PC-9 (cell line): ENCODE measurements at regions not wholly inside any gene's neighbourhood (a gene's known extent, or its start where the extent isn't known, plus 50 kb on each side); places are given as distances from the start of the nearest gene placed in this dataset.

ENCODE experiments used
- BruUV-seq: library from RNA; stranded (reverse); fragments of 400-500 nt; replicated peaks from 2 replicates; lab custom pipeline; 2021; lab: Mats Ljungman, UMichigan
- CTCF ChIA-PET: fragments of 300-600 bp; sonication (Branson Sonifier 250); formaldehyde crosslinking; loops from one replicate; lab custom pipeline; 2022; ENCODE audit warnings: antibody characterized with exemption; lab: Charles Lee
- POLR2A ChIA-PET: fragments of 300-600 bp; sonication (Branson Sonifier 250); formaldehyde crosslinking; loops from one replicate; lab custom pipeline; 2022; ENCODE audit warnings: antibody characterized with exemption; ENCODE audit not compliant: unreplicated experiment; lab: Charles Lee
- DNase-seq, 2 experiments: peaks; one replicate each; pipeline versions ENCODE4 v3.0.0 to v3.0.0-alpha.2; 2015 to 2022; ENCODE audit warnings: mixed read lengths in 1 of 2
- H2AFZ ChIP-seq: fragments of 200-600 bp; sonication (generic); 2 replicates; pipeline ENCODE4 v1.8.1; 2017; ENCODE audit warnings: antibody characterized with exemption
- H3F3A ChIP-seq: fragments of 200-600 bp; sonication (generic); 2 replicates; pipeline ENCODE4 v1.8.1; 2017; ENCODE audit warnings: antibody characterized with exemption, mild to moderate bottlenecking, low read depth; ENCODE audit not compliant: insufficient read depth
- H3K27ac ChIP-seq: fragments of 200-600 bp; sonication (generic); 2 replicates; pipeline ENCODE4 v1.6.1; 2016; ENCODE audit warnings: mixed run types
- H3K27me3 ChIP-seq: fragments of 200-600 bp; sonication (generic); 2 replicates; pipeline ENCODE4 v1.6.1; 2016; ENCODE audit warnings: low read depth, mixed run types; ENCODE audit not compliant: insufficient read depth
- H3K36me3 ChIP-seq: fragments of 200-600 bp; sonication (generic); 2 replicates; pipeline ENCODE4 v1.6.1; 2016; ENCODE audit warnings: low read depth, mixed run types
- H3K4me1 ChIP-seq: fragments of 200-600 bp; sonication (generic); replicated peaks from 2 replicates; pipeline ENCODE4 v1.6.1; 2016; ENCODE audit warnings: mixed run types; ENCODE audit not compliant: insufficient read depth
- H3K4me2 ChIP-seq: fragments of 200-600 bp; sonication (generic); 2 replicates; pipeline ENCODE4 v1.6.1; 2017; ENCODE audit warnings: mixed run types
- H3K4me3 ChIP-seq: fragments of 200-600 bp; sonication (generic); 2 replicates; pipeline ENCODE4 v1.6.1; 2016; ENCODE audit warnings: mixed run types
- H3K79me2 ChIP-seq: fragments of 200-600 bp; sonication (generic); 2 replicates; pipeline ENCODE4 v1.6.1; 2017; ENCODE audit warnings: low read depth, mixed run types
- H3K9me2 ChIP-seq: fragments of 200-600 bp; sonication (generic); 2 replicates; pipeline ENCODE4 v1.8.1; 2017; ENCODE audit warnings: mild to moderate bottlenecking; ENCODE audit not compliant: insufficient read depth
- H3K9me3 ChIP-seq: fragments of 200-600 bp; sonication (generic); 2 replicates; pipeline ENCODE4 v1.8.1; 2016; ENCODE audit warnings: low read depth; ENCODE audit not compliant: insufficient read depth
- H4K20me1 ChIP-seq: fragments of 200-600 bp; sonication (generic); 2 replicates; pipeline ENCODE4 v1.8.1; 2017; ENCODE audit not compliant: insufficient read depth
- EZH2 ChIP-seq: fragments of 200-600 bp; sonication (generic); IDR thresholded peaks from 2 replicates; pipeline ENCODE4 v1.8.0; 2017; ENCODE audit warnings: antibody characterized with exemption, low read depth
- intact Hi-C: fragments of 100-400 bp; cut with micrococcal nuclease; formaldehyde crosslinking; loops from one replicate; pipeline ENCODE4 v1.10.0; 2022; ENCODE audit not compliant: unreplicated experiment
- TF ChIP-seq, protein P1 (sequence below): fragments of 200-600 bp; sonication (generic); conservative IDR thresholded peaks from 2 replicates; pipeline ENCODE4 v1.6.1; 2017; ENCODE audit warnings: mixed run types, antibody characterized with exemption, mild to moderate bottlenecking, moderate library complexity

GRCh38 chr5:167304834-167305469 is 986.5 kb upstream of the WWC1 start:
- no peaks in the 10 kb centered on the region for H3K4me1 ChIP-seq
- H3K9me2 ChIP-seq, result 0 out of 2 replicates have a peak, but pooled peaks cover 4% of the 10 kb centered on the region
- ChIA-PET CTCF (no interaction called here), POLR2A (interaction anchor here (0.7 kb wide), 1 partner anchor 86 kb away, joined by 4 read pairs; no protein-coding TSS in a partner anchor)
- no peak for DNase-seq
- H3K36me3 ChIP-seq, result no peaks in the 10 kb centered on the region
- no peak overlapping the region for H3K4me3 ChIP-seq
- H3K4me2 ChIP-seq, result no peak overlapping the region
- H4K20me1 ChIP-seq, result no peaks in the 10 kb centered on the region
- H3K27ac ChIP-seq, result no peak overlapping the region
- peaks cover 47% of the 10 kb centered on the region for H3K27me3 ChIP-seq
- no peaks in the 10 kb centered on the region for H3K9me3 ChIP-seq
- intact Hi-C loops, result no loop called here
- H3K79me2 ChIP-seq, result no peaks in the 10 kb centered on the region
- TF ChIP-seq EZH2, result no peak
- TF ChIP-seq, protein P1, sequence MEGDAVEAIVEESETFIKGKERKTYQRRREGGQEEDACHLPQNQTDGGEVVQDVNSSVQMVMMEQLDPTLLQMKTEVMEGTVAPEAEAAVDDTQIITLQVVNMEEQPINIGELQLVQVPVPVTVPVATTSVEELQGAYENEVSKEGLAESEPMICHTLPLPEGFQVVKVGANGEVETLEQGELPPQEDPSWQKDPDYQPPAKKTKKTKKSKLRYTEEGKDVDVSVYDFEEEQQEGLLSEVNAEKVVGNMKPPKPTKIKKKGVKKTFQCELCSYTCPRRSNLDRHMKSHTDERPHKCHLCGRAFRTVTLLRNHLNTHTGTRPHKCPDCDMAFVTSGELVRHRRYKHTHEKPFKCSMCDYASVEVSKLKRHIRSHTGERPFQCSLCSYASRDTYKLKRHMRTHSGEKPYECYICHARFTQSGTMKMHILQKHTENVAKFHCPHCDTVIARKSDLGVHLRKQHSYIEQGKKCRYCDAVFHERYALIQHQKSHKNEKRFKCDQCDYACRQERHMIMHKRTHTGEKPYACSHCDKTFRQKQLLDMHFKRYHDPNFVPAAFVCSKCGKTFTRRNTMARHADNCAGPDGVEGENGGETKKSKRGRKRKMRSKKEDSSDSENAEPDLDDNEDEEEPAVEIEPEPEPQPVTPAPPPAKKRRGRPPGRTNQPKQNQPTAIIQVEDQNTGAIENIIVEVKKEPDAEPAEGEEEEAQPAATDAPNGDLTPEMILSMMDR, result no peak
- H2AFZ ChIP-seq, result no peak overlapping the region
- H3F3A ChIP-seq, result no peaks in the 10 kb centered on the region
- BruUV-seq, result no TSS peak

DNA sequence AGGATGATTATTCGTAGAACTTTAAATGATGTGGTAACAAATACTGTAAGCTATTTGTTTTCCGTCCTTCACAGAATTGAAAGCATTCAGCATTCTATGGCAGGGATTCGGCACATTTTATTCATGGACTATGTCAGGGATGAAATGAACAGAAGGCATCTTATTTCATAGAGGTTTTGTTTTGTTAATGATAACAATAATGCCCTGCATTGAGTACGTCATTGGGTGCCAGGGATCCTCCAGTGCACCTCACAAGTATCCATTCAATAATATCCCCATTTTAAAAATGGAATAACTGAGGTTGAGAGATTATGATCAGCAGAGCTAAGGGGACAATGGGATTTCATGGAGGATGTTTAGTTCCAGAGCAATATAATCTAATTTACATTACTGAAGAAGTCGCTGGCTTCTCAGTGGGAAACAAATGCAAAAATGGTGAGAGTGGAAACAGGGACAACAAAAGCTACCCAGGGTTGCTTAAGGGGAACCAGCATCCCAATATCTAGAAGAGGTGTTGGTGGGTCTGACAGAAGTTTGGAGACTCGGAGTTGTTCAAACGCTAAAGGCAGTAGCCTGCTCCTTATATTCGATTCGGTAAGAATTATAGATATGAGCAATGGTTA is 985.7 kb upstream of the WWC1 start:
- Histone ChIP-seq H4K20me1 (no peaks in the 10 kb centered on the region), H2AFZ (no peak overlapping the region), H3K4me3 (no peak overlapping the region), H3K36me3 (no peaks in the 10 kb centered on the region), H3K9me2 (0 out of 2 replicates have a peak, but pooled peaks cover 4% of the 10 kb centered on the region), H3K4me1 (no peaks in the 10 kb centered on the region), H3K27ac (no peak overlapping the region), H3K27me3 (peaks cover 47% of the 10 kb centered on the region), H3K9me3 (no peaks in the 10 kb centered on the region), H3F3A (no peaks in the 10 kb centered on the region), H3K79me2 (no peaks in the 10 kb centered on the region), H3K4me2 (no peak overlapping the region)
- intact Hi-C loops, result no loop called here
- no TSS peak for BruUV-seq
- DNase-seq, result no peak
- ChIA-PET CTCF (no interaction called here), POLR2A (no interaction called here)
- TF ChIP-seq, protein P1, result no peak
- no peak for TF ChIP-seq EZH2

DNA sequence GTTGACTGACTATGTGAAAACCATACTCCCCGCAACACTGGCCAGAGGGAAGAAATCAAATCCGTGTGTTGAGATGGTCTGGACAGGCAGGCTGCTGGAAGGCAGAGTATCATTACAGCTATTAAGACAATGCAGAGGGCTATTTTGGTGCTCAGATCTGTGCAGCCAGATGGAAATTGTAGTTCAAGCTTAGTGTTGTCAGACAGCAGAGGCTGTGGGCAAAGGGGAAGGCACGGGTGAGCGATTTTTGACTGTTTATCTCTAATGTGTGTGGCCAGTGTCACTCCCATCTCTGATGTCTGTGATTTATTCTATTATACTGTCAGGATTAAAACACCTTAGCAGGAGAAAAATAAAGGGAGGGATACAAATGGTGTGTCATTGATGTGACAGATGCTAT is 984.4 kb upstream of the WWC1 start:
- BruUV-seq, result no TSS peak
- Histone ChIP-seq H3K27ac (no peak overlapping the region), H3K27me3 (peaks cover 47% of the 10 kb centered on the region), H2AFZ (no peak overlapping the region), H3K4me3 (no peak overlapping the region), H4K20me1 (no peaks in the 10 kb centered on the region), H3K4me1 (no peaks in the 10 kb centered on the region), H3K4me2 (no peak overlapping the region), H3K79me2 (no peaks in the 10 kb centered on the region), H3K9me2 (0 out of 2 replicates have a peak, but pooled peaks cover 4% of the 10 kb centered on the region), H3K36me3 (no peaks in the 10 kb centered on the region), H3K9me3 (no peaks in the 10 kb centered on the region), H3F3A (no peaks in the 10 kb centered on the region)
- no peak for DNase-seq
- intact Hi-C loops, result no loop called here
- TF ChIP-seq, protein P1, result no peak
- no peak for TF ChIP-seq EZH2
- POLR2A ChIA-PET, result no interaction called here
- CTCF ChIA-PET, result no interaction called here
